ENCODE measurements at regions not wholly inside any gene's neighbourhood (a gene's known extent, or its start where the extent isn't known, plus 50 kb on each side); places are given as distances from the start of the nearest gene placed in this dataset.

DNA sequence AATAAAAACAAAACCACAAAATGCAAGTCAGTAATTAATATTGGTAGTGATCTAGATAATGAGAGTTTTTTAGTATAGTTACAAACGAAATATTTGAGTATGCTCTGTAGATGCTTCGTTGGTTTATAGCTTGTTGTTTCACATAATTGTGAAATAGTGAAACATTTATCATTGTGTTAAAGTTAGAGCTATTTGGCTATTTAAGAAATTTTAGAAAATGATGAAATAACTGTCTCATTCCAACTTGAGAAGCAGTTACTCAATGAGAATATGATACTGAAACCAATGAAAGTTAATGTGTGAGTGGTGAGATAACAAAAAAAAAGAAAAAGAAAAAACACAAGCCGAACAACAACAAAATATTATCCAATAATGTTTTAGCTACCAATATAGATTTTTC, 475.6 kb upstream of the ZEB2 start:
- Histone ChIP-seq H3K9me3 (ENCODE audit: control insufficient read depth in 1 of 2, insufficient read depth in 1 of 2, low read depth in 1 of 2, low read length in 2 of 2) (no peaks in the 10 kb centered on the region), H3K27me3 (ENCODE audit: insufficient read depth, low read length) (no peaks in the 10 kb centered on the region), H3K4me1 (ENCODE audit: control insufficient read depth in 1 of 2, insufficient read depth in 2 of 2, low read length in 2 of 2) (no peaks in the 10 kb centered on the region), H3K4me3 (replicated peaks in 1 of 2; ENCODE audit: low read depth in 1 of 2, low read length in 2 of 2) (no peak overlapping the region), H3K9me2 (ENCODE audit: insufficient read depth) (no peaks in the 10 kb centered on the region), H3K9ac (ENCODE audit: low read length) (no peak overlapping the region), H3K36me3 (ENCODE audit: control insufficient read depth in 1 of 2, insufficient read depth in 2 of 2, low read length in 2 of 2) (no peaks in the 10 kb centered on the region), H2AFZ (ENCODE audit: low read depth, low read length, poor library complexity, severe bottlenecking) (no peak overlapping the region), H3K27ac (ENCODE audit: low read depth, low read length) (no peak overlapping the region), H4K20me1 (ENCODE audit: insufficient read depth) (no peaks in the 10 kb centered on the region), H3K4me2 (ENCODE audit: low read length) (no peak overlapping the region), H3K79me2 (ENCODE audit: insufficient read depth, low read length) (no peaks in the 10 kb centered on the region)
- ATAC-seq (no peak), DNase-seq (ENCODE audit: low read depth, low spot score) (no peak)
- no peak for TF ChIP-seq CEBPB (IDR thresholded peaks at IDR 0.05; ENCODE audit: low read depth)
- no peak for TF ChIP-seq YY1 (IDR thresholded peaks at IDR 0.05; ENCODE audit: extremely low read depth, insufficient replicate concordance, low read depth, low read length)
- TF ChIP-seq SP1 (IDR thresholded peaks at IDR 0.05; ENCODE audit: low read depth), result no peak
- TF ChIP-seq, protein P1, sequence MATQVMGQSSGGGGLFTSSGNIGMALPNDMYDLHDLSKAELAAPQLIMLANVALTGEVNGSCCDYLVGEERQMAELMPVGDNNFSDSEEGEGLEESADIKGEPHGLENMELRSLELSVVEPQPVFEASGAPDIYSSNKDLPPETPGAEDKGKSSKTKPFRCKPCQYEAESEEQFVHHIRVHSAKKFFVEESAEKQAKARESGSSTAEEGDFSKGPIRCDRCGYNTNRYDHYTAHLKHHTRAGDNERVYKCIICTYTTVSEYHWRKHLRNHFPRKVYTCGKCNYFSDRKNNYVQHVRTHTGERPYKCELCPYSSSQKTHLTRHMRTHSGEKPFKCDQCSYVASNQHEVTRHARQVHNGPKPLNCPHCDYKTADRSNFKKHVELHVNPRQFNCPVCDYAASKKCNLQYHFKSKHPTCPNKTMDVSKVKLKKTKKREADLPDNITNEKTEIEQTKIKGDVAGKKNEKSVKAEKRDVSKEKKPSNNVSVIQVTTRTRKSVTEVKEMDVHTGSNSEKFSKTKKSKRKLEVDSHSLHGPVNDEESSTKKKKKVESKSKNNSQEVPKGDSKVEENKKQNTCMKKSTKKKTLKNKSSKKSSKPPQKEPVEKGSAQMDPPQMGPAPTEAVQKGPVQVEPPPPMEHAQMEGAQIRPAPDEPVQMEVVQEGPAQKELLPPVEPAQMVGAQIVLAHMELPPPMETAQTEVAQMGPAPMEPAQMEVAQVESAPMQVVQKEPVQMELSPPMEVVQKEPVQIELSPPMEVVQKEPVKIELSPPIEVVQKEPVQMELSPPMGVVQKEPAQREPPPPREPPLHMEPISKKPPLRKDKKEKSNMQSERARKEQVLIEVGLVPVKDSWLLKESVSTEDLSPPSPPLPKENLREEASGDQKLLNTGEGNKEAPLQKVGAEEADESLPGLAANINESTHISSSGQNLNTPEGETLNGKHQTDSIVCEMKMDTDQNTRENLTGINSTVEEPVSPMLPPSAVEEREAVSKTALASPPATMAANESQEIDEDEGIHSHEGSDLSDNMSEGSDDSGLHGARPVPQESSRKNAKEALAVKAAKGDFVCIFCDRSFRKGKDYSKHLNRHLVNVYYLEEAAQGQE (IDR thresholded peaks at IDR 0.05; ENCODE audit: low read depth), result no peak
- TF ChIP-seq FOSL1 (IDR thresholded peaks at IDR 0.05; ENCODE audit: low read depth), result no peak
- TF ChIP-seq, protein P2, sequence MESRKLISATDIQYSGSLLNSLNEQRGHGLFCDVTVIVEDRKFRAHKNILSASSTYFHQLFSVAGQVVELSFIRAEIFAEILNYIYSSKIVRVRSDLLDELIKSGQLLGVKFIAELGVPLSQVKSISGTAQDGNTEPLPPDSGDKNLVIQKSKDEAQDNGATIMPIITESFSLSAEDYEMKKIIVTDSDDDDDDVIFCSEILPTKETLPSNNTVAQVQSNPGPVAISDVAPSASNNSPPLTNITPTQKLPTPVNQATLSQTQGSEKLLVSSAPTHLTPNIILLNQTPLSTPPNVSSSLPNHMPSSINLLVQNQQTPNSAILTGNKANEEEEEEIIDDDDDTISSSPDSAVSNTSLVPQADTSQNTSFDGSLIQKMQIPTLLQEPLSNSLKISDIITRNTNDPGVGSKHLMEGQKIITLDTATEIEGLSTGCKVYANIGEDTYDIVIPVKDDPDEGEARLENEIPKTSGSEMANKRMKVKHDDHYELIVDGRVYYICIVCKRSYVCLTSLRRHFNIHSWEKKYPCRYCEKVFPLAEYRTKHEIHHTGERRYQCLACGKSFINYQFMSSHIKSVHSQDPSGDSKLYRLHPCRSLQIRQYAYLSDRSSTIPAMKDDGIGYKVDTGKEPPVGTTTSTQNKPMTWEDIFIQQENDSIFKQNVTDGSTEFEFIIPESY (IDR thresholded peaks at IDR 0.05; ENCODE audit: extremely low read depth, insufficient replicate concordance, low read length), result no peak
- TF ChIP-seq POLR2AphosphoS5 (IDR thresholded peaks at IDR 0.05; ENCODE audit: low read depth, low read length), result no peak
- TF ChIP-seq SIN3A (IDR thresholded peaks at IDR 0.05; ENCODE audit: low read depth), result no peak
- no peak for TF ChIP-seq ZFX (IDR thresholded peaks at IDR 0.05)
- TF ChIP-seq, protein P3, sequence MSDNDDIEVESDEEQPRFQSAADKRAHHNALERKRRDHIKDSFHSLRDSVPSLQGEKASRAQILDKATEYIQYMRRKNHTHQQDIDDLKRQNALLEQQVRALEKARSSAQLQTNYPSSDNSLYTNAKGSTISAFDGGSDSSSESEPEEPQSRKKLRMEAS (IDR thresholded peaks at IDR 0.05), result no peak
- no peak for TF ChIP-seq EZH2 (IDR thresholded peaks at IDR 0.05)
- no peak for TF ChIP-seq CBX3 (IDR thresholded peaks at IDR 0.05; ENCODE audit: low read depth)
- no peak for TF ChIP-seq POLR2A (IDR thresholded peaks at IDR 0.05; ENCODE audit: borderline replicate concordance, extremely low read depth, insufficient read depth, insufficient read length)
- TF ChIP-seq ELF1 (IDR thresholded peaks at IDR 0.05; ENCODE audit: borderline replicate concordance, low read depth), result no peak
- no peak for TF ChIP-seq EGR1 (IDR thresholded peaks at IDR 0.05; ENCODE audit: low read depth)
- no peak for TF ChIP-seq TCF7L2 (IDR thresholded peaks at IDR 0.05; ENCODE audit: borderline replicate concordance, extremely low read depth, insufficient read depth, insufficient read length)
- TF ChIP-seq EZH2phosphoT487 (IDR thresholded peaks at IDR 0.05; ENCODE audit: borderline replicate concordance), result no peak
- TF ChIP-seq, protein P4, sequence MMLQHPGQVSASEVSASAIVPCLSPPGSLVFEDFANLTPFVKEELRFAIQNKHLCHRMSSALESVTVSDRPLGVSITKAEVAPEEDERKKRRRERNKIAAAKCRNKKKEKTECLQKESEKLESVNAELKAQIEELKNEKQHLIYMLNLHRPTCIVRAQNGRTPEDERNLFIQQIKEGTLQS (IDR thresholded peaks at IDR 0.05), result no peak
- no TSS peak for BruUV-seq (replicated peaks)
- ChIA-PET CTCF (no interaction called here), RAD21 (ENCODE audit: low non-redundant PET in 1 of 2, low total read pairs in 2 of 2, uncharacterized antibody in 2 of 2, unreplicated experiment in 2 of 2) (no interaction called here), POLR2A (no interaction called here)
- intact Hi-C loops (cut with micrococcal nuclease), result no loop called here
